ENCODE measurements at regions not wholly inside any gene's neighbourhood (a gene's known extent, or its start where the extent isn't known, plus 50 kb on each side); places are given as distances from the start of the nearest gene placed in this dataset.

- no peak for TF ChIP-seq EZH2 (IDR thresholded peaks at IDR 0.05)
- TF ChIP-seq CTCF (IDR thresholded peaks at IDR 0.05): no peak
These were observed 242.0 kb upstream of the TRPM3 start for GRCh38 chr9:71363286-71363961.
